H1 (cell line): ENCODE measurements at regions not wholly inside any gene's neighbourhood (a gene's known extent, or its start where the extent isn't known, plus 50 kb on each side); places are given as distances from the start of the nearest gene placed in this dataset.

Source experiments
- CEBPB ChIP-seq: IDR thresholded peaks from 2 replicates; pipeline ENCODE4 v1.6.1; 2012; ENCODE audit warnings: low read depth, low read length
- FOSL1 ChIP-seq: IDR thresholded peaks from 2 replicates; pipeline ENCODE4 v1.6.1; 2011; ENCODE audit warnings: mild to moderate bottlenecking, low read depth, low read length, moderate library complexity; ENCODE audit not compliant: insufficient read depth
- RNF2 ChIP-seq: fragments of 200-900, 300-1000 bp; sonication (generic); IDR thresholded peaks from 2 replicates; pipeline ENCODE4 v1.7.1; 2016; ENCODE audit warnings: borderline replicate concordance, low read depth, mild to moderate bottlenecking, antibody characterized with exemption, low read length; ENCODE audit not compliant: poor library complexity, severe bottlenecking; ENCODE audit errors: missing control alignments
- ZNF274 ChIP-seq: IDR thresholded peaks from 2 replicates; pipeline ENCODE4 v1.7.0; 2012; ENCODE audit warnings: low read length, borderline replicate concordance; ENCODE audit errors: extremely low read depth

- TF ChIP-seq RNF2, result no peak
- TF ChIP-seq ZNF274, result no peak
- no peak for TF ChIP-seq FOSL1
- TF ChIP-seq CEBPB, result no peak
Measured at GRCh38 chr7:106398786-106399185, 114.0 kb upstream of the NAMPT start (continued).
